SK-N-SH treated with all-trans-retinoic acid at 6 μM for 48 hours (cell line): ENCODE measurements at regions not wholly inside any gene's neighbourhood (a gene's known extent, or its start where the extent isn't known, plus 50 kb on each side); places are given as distances from the start of the nearest gene placed in this dataset.

Source experiments
- CREB5 ChIP-seq: fragments of 250-450 bp; sonication (Bioruptor Pico); IDR thresholded peaks from 2 replicates; pipeline ENCODE4 v1.5.1; 2020; ENCODE audit warnings: low read depth, mild to moderate bottlenecking, moderate library complexity
- PATZ1 ChIP-seq: fragments of 250-450 bp; sonication (Bioruptor Pico); IDR thresholded peaks from 2 replicates; pipeline ENCODE4 v1.8.0; 2020; ENCODE audit warnings: mild to moderate bottlenecking, moderate library complexity, borderline replicate concordance
- ZC3H10 ChIP-seq: fragments of 250-450 bp; sonication (Bioruptor Pico); IDR thresholded peaks from 2 replicates; pipeline ENCODE4 v1.5.1; 2021; ENCODE audit warnings: mild to moderate bottlenecking, moderate library complexity
- ZNF565 ChIP-seq: fragments of 450-650 bp; formaldehyde crosslinking; conservative IDR thresholded peaks from 2 replicates; pipeline ENCODE4 v1.5.0; 2020; ENCODE audit warnings: low read depth, mild to moderate bottlenecking, moderate library complexity

- TF ChIP-seq CREB5 (CRISPR knock-in tag) (no peak), PATZ1 (CRISPR knock-in tag) (no peak), ZNF565 (no peak), ZC3H10 (no peak)
Observed at GRCh38 chr10:59096631-59097030, 79.8 kb upstream of the PHYHIPL start.
